ENCODE measurements at regions not wholly inside any gene's neighbourhood (a gene's known extent, or its start where the extent isn't known, plus 50 kb on each side); places are given as distances from the start of the nearest gene placed in this dataset.

GRCh38 chrX:14355556-14355955 lies 173.8 kb upstream of the GLRA2 start:
- TF ChIP-seq POLR2AphosphoS5 (IDR thresholded peaks at IDR 0.05) = no peak
- no peak for TF ChIP-seq POLR2A (IDR thresholded peaks at IDR 0.05)
- TF ChIP-seq EP300 (IDR thresholded peaks at IDR 0.05) = no peak
- TF ChIP-seq CTCF (IDR thresholded peaks at IDR 0.05) = no peak
- H3K27ac ChIP-seq = no peak overlapping the region
- no peak overlapping the region for H3K4me3 ChIP-seq
- H3K36me3 ChIP-seq = no peaks in the 10 kb centered on the region
- no peak for DNase-seq (ENCODE audit: low spot score in 2 of 2)
- H3K27me3 ChIP-seq = no peaks in the 10 kb centered on the region
- H3K4me1 ChIP-seq = no peaks in the 10 kb centered on the region
- H3K9me3 ChIP-seq = no peaks in the 10 kb centered on the region

GRCh38 chrX:14354521-14354920 lies 174.8 kb upstream of the GLRA2 start:
- H3K9me3 ChIP-seq = no peaks in the 10 kb centered on the region
- H3K27ac ChIP-seq = no peak overlapping the region
- 72% methylated on average over 3 of the region's 3 CpGs for WGBS
- H3K27me3 ChIP-seq = no peaks in the 10 kb centered on the region
- DNase-seq (ENCODE audit: low spot score in 2 of 2) = no peak
- no peak overlapping the region for H3K4me3 ChIP-seq
- no peak for TF ChIP-seq EP300 (IDR thresholded peaks at IDR 0.05)
- TF ChIP-seq POLR2AphosphoS5 (IDR thresholded peaks at IDR 0.05) = no peak
- TF ChIP-seq CTCF (IDR thresholded peaks at IDR 0.05) = no peak
- no peak for TF ChIP-seq POLR2A (IDR thresholded peaks at IDR 0.05)
- no peaks in the 10 kb centered on the region for H3K4me1 ChIP-seq
- H3K36me3 ChIP-seq = no peaks in the 10 kb centered on the region

GRCh38 chrX:14352511-14352910 lies 176.8 kb upstream of the GLRA2 start:
- H3K4me1 ChIP-seq = no peaks in the 10 kb centered on the region
- H3K9me3 ChIP-seq = no peaks in the 10 kb centered on the region
- H3K4me3 ChIP-seq = no peak overlapping the region
- DNase-seq (ENCODE audit: low spot score in 2 of 2) = no peak
- TF ChIP-seq EP300 (IDR thresholded peaks at IDR 0.05) = no peak
- TF ChIP-seq CTCF (IDR thresholded peaks at IDR 0.05) = no peak
- TF ChIP-seq POLR2A (IDR thresholded peaks at IDR 0.05) = no peak
- TF ChIP-seq POLR2AphosphoS5 (IDR thresholded peaks at IDR 0.05) = no peak
- H3K27me3 ChIP-seq = no peaks in the 10 kb centered on the region
- no peak overlapping the region for H3K27ac ChIP-seq
- 74% methylated on average over 1 of the region's 1 CpG for WGBS
- H3K36me3 ChIP-seq = no peaks in the 10 kb centered on the region

- Histone ChIP-seq H3K27me3 (no peaks in the 10 kb centered on the region), H3K4me1 (no peaks in the 10 kb centered on the region), H3K27ac (no peak overlapping the region), H3K9me3 (no peaks in the 10 kb centered on the region), H3K36me3 (no peaks in the 10 kb centered on the region), H3K4me3 (no peak overlapping the region)
- 52% methylated on average over 5 of the region's 5 CpGs for WGBS
- TF ChIP-seq CTCF (IDR thresholded peaks at IDR 0.05) = no peak
- no peak for TF ChIP-seq EP300 (IDR thresholded peaks at IDR 0.05)
- no peak for TF ChIP-seq POLR2AphosphoS5 (IDR thresholded peaks at IDR 0.05)
- TF ChIP-seq POLR2A (IDR thresholded peaks at IDR 0.05) = no peak
- no peak for DNase-seq (ENCODE audit: low spot score in 2 of 2)
Measured at GRCh38 chrX:14351611-14352303, 177.6 kb upstream of the GLRA2 start.

GRCh38 chrX:14347523-14347922 lies 181.8 kb upstream of the GLRA2 start:
- no peak for TF ChIP-seq EP300 (IDR thresholded peaks at IDR 0.05)
- no peak for TF ChIP-seq CTCF (IDR thresholded peaks at IDR 0.05)
- no peak for TF ChIP-seq POLR2AphosphoS5 (IDR thresholded peaks at IDR 0.05)
- no peak for TF ChIP-seq POLR2A (IDR thresholded peaks at IDR 0.05)
- Histone ChIP-seq H3K4me1 (no peaks in the 10 kb centered on the region), H3K27me3 (no peaks in the 10 kb centered on the region), H3K4me3 (no peak overlapping the region), H3K36me3 (no peaks in the 10 kb centered on the region), H3K9me3 (no peaks in the 10 kb centered on the region), H3K27ac (no peak overlapping the region)
- DNase-seq (ENCODE audit: low spot score in 2 of 2) = no peak

All from suprapubic skin (tissue), 4 donors.